Mesendoderm (in vitro differentiated cells): ENCODE measurements at regions not wholly inside any gene's neighbourhood (a gene's known extent, or its start where the extent isn't known, plus 50 kb on each side); places are given as distances from the start of the nearest gene placed in this dataset.

Experiments used
- DNase-seq: peaks from one replicate; pipeline ENCODE4 v3.0.0; 2013
- H2AK5ac ChIP-seq: 2 replicates; pipeline ENCODE4 v1.6.1; 2013; ENCODE audit warnings: low read length, inconsistent platforms
- H2BK120ac ChIP-seq: 2 replicates; pipeline ENCODE4 v1.6.1; 2013; ENCODE audit warnings: low read depth, mild to moderate bottlenecking, low read length, moderate library complexity, mixed read lengths
- H2BK15ac ChIP-seq: replicated peaks from 2 replicates; pipeline ENCODE4 v1.6.1; 2013; ENCODE audit warnings: low read depth, mild to moderate bottlenecking, moderate library complexity
- H2BK5ac ChIP-seq: 2 replicates; pipeline ENCODE4 v1.6.1; 2013; ENCODE audit warnings: low read length, inconsistent platforms
- H3K18ac ChIP-seq: 2 replicates; pipeline ENCODE4 v1.6.1; 2013; ENCODE audit warnings: mild to moderate bottlenecking, low read length, mixed read lengths
- H3K23ac ChIP-seq: one replicate; pipeline ENCODE4 v1.6.1; 2013; ENCODE audit warnings: low read length
- H3K27ac ChIP-seq: 2 replicates; pipeline ENCODE4 v1.5.1; 2013; ENCODE audit warnings: low read depth, mild to moderate bottlenecking, inconsistent platforms, low read length, moderate library complexity
- H3K27me3 ChIP-seq: 2 replicates; pipeline ENCODE4 v1.6.1; 2013; ENCODE audit warnings: low read length, control low read depth, mild to moderate bottlenecking, inconsistent platforms; ENCODE audit not compliant: insufficient read depth, poor library complexity
- H3K36me3 ChIP-seq: 2 replicates; pipeline ENCODE4 v1.6.1; 2013; ENCODE audit warnings: low read length, inconsistent platforms; ENCODE audit not compliant: control insufficient read depth, insufficient read depth
- H3K4ac ChIP-seq: one replicate; pipeline ENCODE4 v1.6.1; 2013; ENCODE audit warnings: low read depth, mild to moderate bottlenecking, low read length, moderate library complexity
- H3K4me1 ChIP-seq: 2 replicates; pipeline ENCODE4 v1.6.1; 2013; ENCODE audit warnings: low read depth, low read length, inconsistent platforms; ENCODE audit not compliant: control insufficient read depth
- H3K4me2 ChIP-seq: 2 replicates; pipeline ENCODE4 v1.6.1; 2013; ENCODE audit warnings: low read length
- H3K4me3 ChIP-seq: 2 replicates; pipeline ENCODE4 v1.5.1; 2013; ENCODE audit warnings: mild to moderate bottlenecking, low read length
- H3K56ac ChIP-seq: one replicate; pipeline ENCODE4 v1.6.1; 2013; ENCODE audit warnings: low read length
- H3K79me1 ChIP-seq: 2 replicates; pipeline ENCODE4 v1.6.1; 2013; ENCODE audit warnings: low read length, inconsistent platforms
- H3K79me2 ChIP-seq: 2 replicates; pipeline ENCODE4 v1.6.1; 2013; ENCODE audit warnings: mild to moderate bottlenecking, low read length; ENCODE audit not compliant: control insufficient read depth, insufficient read depth
- H3K9ac ChIP-seq: 2 replicates; pipeline ENCODE4 v1.6.1; 2013; ENCODE audit warnings: low read length, inconsistent platforms
- H4K5ac ChIP-seq: one replicate; pipeline ENCODE4 v1.6.1; 2013; ENCODE audit warnings: low read length
- H4K8ac ChIP-seq: one replicate; pipeline ENCODE4 v1.6.1; 2013; ENCODE audit warnings: low read depth, mild to moderate bottlenecking, control low read depth, low read length, moderate library complexity
- WGBS: extraction: QIAGEN DNeasy Blood & Tissue Kit; methylation state at CpG from one replicate; pipeline ENCODE4 v1.1.7; 2013; ENCODE audit warnings: low lambda C conversion rate, missing lambda C conversion rate; ENCODE audit not compliant: insufficient coverage; ENCODE audit errors: extremely low coverage; 5-methylcytosine and 5-hydroxymethylcytosine counted together

- no peak overlapping the region for H2BK120ac ChIP-seq
- no CpG with 5 or more reads among the region's 3 CpGs for WGBS
- H3K4ac ChIP-seq, result no peak overlapping the region
- no peaks in the 10 kb centered on the region for H3K27me3 ChIP-seq
- no peak overlapping the region for H4K8ac ChIP-seq
- H3K56ac ChIP-seq, result no peak overlapping the region
- no peak overlapping the region for H3K27ac ChIP-seq
- no peak overlapping the region for H3K18ac ChIP-seq
- DNase-seq, result no peak
- H2BK5ac ChIP-seq, result no peak overlapping the region
- no peak overlapping the region for H3K9ac ChIP-seq
- no peak overlapping the region for H3K4me2 ChIP-seq
- no peaks in the 10 kb centered on the region for H3K36me3 ChIP-seq
- no peak overlapping the region for H2AK5ac ChIP-seq
- peaks cover 3% of the 10 kb centered on the region for H3K4me1 ChIP-seq
- H3K23ac ChIP-seq, result no peak overlapping the region
- H3K79me2 ChIP-seq, result no peaks in the 10 kb centered on the region
- no peak overlapping the region for H4K5ac ChIP-seq
- H3K4me3 ChIP-seq, result no peak overlapping the region
- H3K79me1 ChIP-seq, result no peaks in the 10 kb centered on the region
- H2BK15ac ChIP-seq, result no peak overlapping the region
Measured at GRCh38 chr13:107065036-107065435, 497.1 kb upstream of the ARGLU1 start.

- WGBS, result no CpG with 5 or more reads among the region's 3 CpGs
- no peak overlapping the region for H2BK120ac ChIP-seq
- H3K27ac ChIP-seq, result no peak overlapping the region
- no peak overlapping the region for H3K4me3 ChIP-seq
- H3K79me2 ChIP-seq, result no peaks in the 10 kb centered on the region
- no peaks in the 10 kb centered on the region for H3K4me1 ChIP-seq
- H2AK5ac ChIP-seq, result no peak overlapping the region
- no peak overlapping the region for H3K18ac ChIP-seq
- no peak overlapping the region for H4K5ac ChIP-seq
- no peaks in the 10 kb centered on the region for H3K36me3 ChIP-seq
- no peak for DNase-seq
- H3K9ac ChIP-seq, result no peak overlapping the region
- no peaks in the 10 kb centered on the region for H3K79me1 ChIP-seq
- no peaks in the 10 kb centered on the region for H3K27me3 ChIP-seq
- H4K8ac ChIP-seq, result no peak overlapping the region
- no peak overlapping the region for H3K4ac ChIP-seq
- H2BK5ac ChIP-seq, result no peak overlapping the region
- no peak overlapping the region for H3K56ac ChIP-seq
- H3K4me2 ChIP-seq, result no peak overlapping the region
- no peak overlapping the region for H3K23ac ChIP-seq
- no peak overlapping the region for H2BK15ac ChIP-seq
Measured at GRCh38 chr13:107057028-107057631, 489.2 kb upstream of the ARGLU1 start.

GRCh38 chr13:107043021-107043956, 475.4 kb upstream of the ARGLU1 start:
- Histone ChIP-seq H3K9ac (no peak overlapping the region), H2BK5ac (no peak overlapping the region), H3K79me1 (no peaks in the 10 kb centered on the region), H4K5ac (no peak overlapping the region), H2BK15ac (no peak overlapping the region), H3K36me3 (no peaks in the 10 kb centered on the region), H3K4me3 (no peak overlapping the region), H3K23ac (no peak overlapping the region), H3K79me2 (no peaks in the 10 kb centered on the region), H2BK120ac (no peak overlapping the region), H3K18ac (no peak overlapping the region), H3K4ac (no peak overlapping the region), H4K8ac (no peak overlapping the region), H3K4me1 (no peaks in the 10 kb centered on the region), H3K4me2 (no peak overlapping the region), H3K56ac (no peak overlapping the region), H2AK5ac (no peak overlapping the region), H3K27ac (no peak overlapping the region), H3K27me3 (no peaks in the 10 kb centered on the region)
- DNase-seq, result no peak
- WGBS, result no CpG with 5 or more reads among the region's 7 CpGs

- no peak overlapping the region for H3K4ac ChIP-seq
- no peak for DNase-seq
- no peak overlapping the region for H4K5ac ChIP-seq
- no peak overlapping the region for H4K8ac ChIP-seq
- no peak overlapping the region for H2BK15ac ChIP-seq
- no peaks in the 10 kb centered on the region for H3K36me3 ChIP-seq
- no peak overlapping the region for H2AK5ac ChIP-seq
- H3K4me1 ChIP-seq, result no peaks in the 10 kb centered on the region
- no peak overlapping the region for H3K9ac ChIP-seq
- H3K23ac ChIP-seq, result no peak overlapping the region
- WGBS, result no CpG with 5 or more reads among the region's 2 CpGs
- H3K27me3 ChIP-seq, result no peaks in the 10 kb centered on the region
- no peak overlapping the region for H3K4me2 ChIP-seq
- H3K79me2 ChIP-seq, result no peaks in the 10 kb centered on the region
- no peak overlapping the region for H2BK120ac ChIP-seq
- no peak overlapping the region for H3K27ac ChIP-seq
- no peaks in the 10 kb centered on the region for H3K79me1 ChIP-seq
- no peak overlapping the region for H2BK5ac ChIP-seq
- no peak overlapping the region for H3K4me3 ChIP-seq
- H3K56ac ChIP-seq, result no peak overlapping the region
- H3K18ac ChIP-seq, result no peak overlapping the region
Measured at GRCh38 chr13:107035778-107036177, 467.8 kb upstream of the ARGLU1 start.

GRCh38 chr13:107035186-107035585, 467.2 kb upstream of the ARGLU1 start:
- Histone ChIP-seq H3K4me2 (no peak overlapping the region), H4K8ac (no peak overlapping the region), H4K5ac (no peak overlapping the region), H3K27me3 (no peaks in the 10 kb centered on the region), H3K27ac (no peak overlapping the region), H2BK120ac (no peak overlapping the region), H3K4ac (no peak overlapping the region), H3K79me1 (no peaks in the 10 kb centered on the region), H2BK15ac (no peak overlapping the region), H3K4me3 (no peak overlapping the region), H3K4me1 (no peaks in the 10 kb centered on the region), H3K56ac (no peak overlapping the region), H3K18ac (no peak overlapping the region), H3K23ac (no peak overlapping the region), H2AK5ac (no peak overlapping the region), H3K36me3 (no peaks in the 10 kb centered on the region), H2BK5ac (no peak overlapping the region), H3K9ac (no peak overlapping the region), H3K79me2 (no peaks in the 10 kb centered on the region)
- DNase-seq, result no peak
- WGBS, result no CpG with 5 or more reads among the region's 6 CpGs
